NCI-H345 (cell line): ENCODE measurements at regions not wholly inside any gene's neighbourhood (a gene's known extent, or its start where the extent isn't known, plus 50 kb on each side); places are given as distances from the start of the nearest gene placed in this dataset.

Source experiments
- DNase-seq: peaks from one replicate; lab custom pipeline; 2025; lab: John Stamatoyannopoulos, UW

DNA sequence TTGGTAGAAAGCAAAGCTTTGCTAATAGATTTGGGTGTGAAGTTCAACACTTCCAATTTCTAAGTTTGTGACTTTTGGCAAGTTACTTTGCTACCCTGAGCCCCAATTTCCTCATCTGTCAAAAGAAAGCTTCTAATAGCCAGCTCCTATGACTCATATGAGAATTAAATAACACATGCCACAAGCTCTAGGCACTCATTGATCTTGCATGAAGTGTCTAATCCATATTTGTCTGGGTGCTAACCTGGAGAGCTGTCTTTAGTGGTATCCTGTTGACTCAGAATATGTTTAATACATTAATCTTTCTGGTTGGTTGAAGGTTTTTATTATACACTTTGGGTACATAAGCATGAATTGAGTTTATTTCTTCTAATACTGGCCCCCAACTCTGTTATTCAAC lies 188.8 kb downstream of the POSTN start:
- no peak for DNase-seq

DNA sequence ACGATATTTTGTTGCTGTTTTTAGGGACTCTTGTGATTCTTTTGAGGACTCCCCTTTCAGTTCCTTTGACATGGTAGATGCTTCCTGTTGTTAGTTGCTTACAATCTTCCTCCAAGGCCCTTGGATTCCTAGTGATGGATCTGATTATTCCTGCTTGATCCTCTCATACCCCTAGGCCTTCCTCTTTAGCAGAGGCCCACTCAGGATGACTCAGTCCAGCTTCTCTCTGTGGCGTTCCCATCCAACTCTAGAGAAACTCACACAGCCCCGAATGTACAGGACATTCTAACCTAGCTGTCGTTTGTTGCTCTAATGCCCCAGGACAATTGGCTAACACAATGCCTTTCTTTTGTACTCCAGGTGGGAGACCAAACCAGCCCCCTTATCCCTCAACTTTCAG lies 191.4 kb downstream of the POSTN start:
- no peak for DNase-seq

DNA sequence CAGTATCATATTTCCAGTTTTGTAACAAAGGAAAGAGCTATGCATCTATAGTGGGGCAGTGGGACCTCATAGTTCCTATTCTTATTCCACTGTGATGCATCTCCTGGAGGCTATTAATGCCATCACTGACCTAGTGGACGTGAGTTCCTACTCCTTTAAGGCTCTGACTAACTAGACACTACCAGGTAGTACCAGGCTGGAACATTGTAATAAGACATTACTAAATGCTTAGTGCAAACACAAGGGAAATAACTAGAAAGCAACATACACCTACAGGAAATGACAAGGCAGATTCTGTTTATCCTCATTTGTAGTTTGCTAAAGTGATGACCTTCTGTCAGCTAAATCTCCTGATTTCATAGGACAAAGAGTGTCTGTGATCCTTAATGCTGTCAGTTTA lies 192.5 kb downstream of the POSTN start:
- DNase-seq: no peak

DNA sequence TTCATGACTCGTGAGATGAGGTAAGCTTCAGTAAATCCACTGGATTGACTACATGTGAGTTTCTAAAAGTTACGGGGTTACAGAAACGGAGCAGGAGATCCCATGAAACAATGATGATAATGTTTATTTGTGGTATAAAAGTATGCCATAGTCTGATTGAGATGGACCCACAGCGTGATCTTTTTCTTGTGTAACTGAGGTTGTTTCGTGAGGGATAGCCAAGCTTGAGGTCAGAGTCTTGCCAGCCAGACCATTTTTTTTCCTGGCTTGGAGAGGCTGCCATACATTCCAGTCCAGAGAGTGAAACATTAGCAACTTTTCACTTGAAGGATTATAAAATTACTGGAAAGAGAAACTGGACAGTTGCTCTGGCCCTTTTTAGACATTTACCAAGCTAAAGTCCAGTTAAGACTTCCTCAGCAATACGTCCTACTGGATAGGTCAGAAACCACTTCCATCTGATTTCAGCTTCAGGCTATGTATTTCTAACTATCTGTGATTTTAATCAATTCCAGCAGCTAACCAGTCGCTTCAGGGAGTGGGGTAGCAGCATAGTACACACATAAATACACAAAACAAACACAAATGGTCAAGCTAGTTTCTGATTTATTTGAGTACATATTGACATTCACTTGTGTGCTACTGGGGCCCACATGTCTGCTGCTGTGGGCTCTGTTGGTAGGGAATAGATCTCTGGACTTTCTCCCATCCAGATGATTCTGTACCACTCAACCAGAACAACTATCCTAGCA lies 194.6 kb downstream of the POSTN start:
- DNase-seq: no peak

DNA sequence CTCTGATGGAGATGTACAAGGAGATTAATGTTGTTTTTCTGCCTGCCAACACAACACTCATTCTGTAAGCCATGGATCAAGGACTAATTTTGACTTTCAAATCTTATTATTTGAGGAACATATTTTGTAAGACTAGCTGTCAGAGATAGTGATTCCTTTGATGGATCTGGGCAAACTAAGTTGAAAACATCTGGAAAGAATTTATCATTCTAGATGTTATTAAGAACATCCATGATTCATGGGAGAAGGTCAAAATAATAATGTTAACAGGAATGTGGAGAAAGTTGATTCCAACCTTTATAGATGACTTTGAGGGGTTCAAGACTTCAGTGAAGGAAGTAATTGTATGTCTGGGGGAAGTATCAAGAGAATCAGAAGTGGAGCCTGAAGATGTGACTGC lies 196.8 kb downstream of the POSTN start:
- no peak for DNase-seq

DNA sequence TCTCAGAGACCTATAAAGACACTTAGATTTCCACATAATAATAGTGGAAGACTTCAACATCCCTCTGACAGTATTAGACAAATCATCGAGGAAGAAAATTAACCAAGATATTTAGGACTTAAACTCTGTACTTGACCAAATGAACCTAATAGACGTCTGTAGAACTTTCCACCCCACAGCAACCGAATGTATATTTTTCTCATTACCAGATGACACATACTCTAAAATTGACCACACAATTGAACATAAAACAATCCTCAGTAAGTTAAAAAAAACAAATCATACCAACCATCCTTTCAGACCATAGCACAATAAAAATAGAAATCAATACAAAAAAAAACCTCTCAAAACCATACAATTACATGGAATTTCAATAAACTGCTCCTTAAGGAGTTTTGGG lies 201.0 kb downstream of the POSTN start:
- no peak for DNase-seq

DNA sequence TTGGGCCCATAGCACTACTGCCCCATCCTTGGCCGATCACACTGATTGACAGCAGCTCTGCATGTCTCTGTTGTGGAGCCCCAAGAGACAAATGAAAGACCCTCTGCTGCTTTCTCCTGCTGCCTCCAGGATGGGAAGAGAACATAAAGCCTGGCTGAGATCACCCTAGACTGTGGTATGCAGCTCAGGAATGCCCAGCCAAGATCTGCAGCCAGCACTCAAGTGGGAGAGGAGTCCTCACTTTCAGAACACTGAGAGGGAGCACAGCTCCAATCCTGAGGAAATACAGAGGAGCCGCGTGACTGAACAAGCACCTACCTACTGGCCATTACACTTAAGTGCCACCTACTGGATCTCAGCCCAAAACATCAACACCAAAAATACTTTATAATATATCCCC lies 203.0 kb downstream of the POSTN start:
- no peak for DNase-seq

DNA sequence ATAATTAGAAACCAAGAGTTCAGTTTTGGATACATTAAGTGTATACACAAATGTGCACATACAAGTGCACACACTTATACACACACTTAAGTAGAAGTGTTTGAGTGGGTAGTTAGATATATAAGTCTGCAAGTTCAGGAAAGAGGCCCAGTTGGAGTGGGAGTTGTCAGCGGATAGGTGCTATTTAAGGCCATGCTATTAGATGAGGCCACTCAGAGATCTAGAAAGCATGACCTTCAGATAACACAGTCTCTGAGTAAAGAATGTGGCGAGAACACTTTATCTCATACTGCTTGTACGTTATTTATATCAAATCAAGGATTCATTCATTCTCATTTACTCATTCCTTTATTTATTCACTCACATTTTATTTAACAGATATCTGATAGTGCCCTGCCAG lies 206.2 kb downstream of the POSTN start:
- DNase-seq: no peak

DNA sequence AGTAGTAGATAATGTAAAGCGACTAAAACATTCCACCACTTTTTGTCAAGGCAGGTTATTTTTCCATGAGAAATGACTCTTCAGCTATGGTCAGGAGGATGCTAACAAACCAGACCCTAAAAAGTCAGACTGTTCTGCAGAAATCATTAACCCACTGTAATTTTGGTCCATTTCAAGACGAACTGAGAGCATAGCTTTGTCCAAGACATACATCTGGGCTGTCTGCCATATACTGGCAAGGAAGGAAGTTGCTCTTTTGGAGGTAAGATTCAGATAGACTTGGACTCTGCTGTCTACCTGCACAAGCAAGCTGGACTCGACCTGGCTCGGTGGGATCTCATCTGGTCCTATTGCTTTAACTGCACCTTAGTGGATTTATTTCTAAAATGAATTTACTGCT lies 207.8 kb downstream of the POSTN start:
- no peak for DNase-seq

DNA sequence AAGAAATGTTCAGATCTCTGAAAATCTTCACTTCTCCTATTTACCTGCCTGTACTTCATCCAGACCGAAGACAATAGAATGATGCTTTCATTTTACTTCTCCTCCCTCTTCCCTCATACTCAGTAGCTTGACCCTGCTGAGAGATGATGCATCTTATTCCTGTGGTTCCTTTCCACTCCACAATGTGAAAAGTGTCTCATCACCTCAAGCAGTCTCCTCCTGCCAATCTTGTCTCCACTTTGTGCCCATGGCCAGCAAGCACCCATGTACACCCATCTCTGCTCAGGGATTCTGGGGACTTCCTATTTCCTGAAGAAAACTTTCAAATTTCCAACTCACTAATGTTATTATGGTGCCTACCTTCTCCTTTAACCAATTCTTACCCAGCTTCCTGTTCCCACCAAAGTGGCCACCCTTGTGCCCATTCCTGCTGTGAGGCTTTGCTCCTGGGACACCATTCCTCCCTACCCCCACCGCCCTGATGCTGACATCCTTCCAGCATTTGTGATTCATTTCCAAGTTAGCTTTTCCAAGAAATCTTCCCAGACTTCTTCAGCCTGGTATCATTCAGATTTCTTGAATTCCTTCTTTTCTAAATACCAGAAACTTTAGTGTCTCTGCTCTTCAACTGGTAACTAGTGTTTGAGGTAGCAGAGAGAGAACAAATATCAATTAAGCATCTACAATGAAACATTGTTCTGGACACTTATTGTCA lies 212.5 kb downstream of the POSTN start:
- DNase-seq: no peak

DNA sequence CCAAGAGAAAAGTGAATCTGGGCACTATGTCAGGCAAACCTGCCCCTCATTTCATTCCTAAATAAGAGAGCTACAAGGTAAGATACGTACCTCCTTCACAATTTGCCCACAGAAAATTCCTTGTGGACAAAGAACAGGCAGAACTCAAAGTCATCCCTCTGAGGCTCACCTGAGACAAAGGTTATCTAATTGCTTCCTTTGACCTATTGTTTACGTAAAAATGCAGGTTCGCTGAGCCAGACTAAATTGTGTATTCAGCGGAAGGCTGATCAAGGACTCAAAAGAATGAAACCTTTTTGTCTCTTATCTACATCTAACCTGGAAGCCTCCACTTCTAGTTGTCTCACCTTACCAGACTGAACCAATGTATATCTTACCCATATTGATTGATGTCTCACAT lies 213.3 kb downstream of the POSTN start:
- DNase-seq: no peak

DNA sequence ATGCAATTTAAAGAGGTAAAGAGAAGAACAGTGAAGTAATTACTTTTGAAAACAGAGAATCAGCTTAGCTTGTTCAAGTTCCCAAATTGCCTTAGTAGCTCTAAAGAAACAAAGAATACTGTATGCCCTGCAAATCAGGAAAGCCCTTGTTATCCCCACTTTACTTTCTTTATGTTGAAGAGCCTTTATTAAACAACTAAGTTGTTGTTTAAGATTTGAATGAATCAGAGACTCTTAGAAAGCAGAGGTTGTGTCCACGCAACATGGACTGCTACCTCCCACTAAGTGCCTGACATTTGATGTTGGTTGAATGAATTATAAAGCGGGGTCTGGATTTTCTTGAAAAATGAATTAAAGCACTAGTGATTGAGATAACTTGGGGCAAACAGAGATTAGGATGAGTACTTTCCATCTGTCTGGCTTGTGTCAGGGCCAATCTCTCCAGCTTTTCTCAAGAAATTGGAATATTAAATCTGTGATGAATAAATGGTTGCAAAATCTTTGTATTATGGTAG lies 214.7 kb downstream of the POSTN start:
- DNase-seq: no peak

DNA sequence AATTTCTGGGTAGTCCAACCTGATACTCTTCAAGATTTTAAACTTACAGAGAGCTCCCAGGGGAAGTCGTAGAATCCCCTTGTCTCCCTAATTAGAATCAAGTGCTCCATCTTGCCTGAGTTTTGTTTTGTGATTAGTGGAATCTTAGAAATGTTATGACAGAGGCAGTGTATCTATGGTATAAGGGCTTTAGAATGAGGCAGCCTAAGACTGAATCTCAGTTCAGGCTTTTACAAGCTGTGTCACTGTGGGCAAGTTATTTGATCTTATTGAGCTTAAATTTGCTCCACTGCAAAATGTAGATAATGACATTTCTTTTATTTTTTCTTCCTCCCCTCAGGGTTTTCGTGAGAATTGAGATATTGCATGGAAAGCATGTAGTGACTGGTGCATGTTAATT lies 215.5 kb downstream of the POSTN start:
- no peak for DNase-seq

DNA sequence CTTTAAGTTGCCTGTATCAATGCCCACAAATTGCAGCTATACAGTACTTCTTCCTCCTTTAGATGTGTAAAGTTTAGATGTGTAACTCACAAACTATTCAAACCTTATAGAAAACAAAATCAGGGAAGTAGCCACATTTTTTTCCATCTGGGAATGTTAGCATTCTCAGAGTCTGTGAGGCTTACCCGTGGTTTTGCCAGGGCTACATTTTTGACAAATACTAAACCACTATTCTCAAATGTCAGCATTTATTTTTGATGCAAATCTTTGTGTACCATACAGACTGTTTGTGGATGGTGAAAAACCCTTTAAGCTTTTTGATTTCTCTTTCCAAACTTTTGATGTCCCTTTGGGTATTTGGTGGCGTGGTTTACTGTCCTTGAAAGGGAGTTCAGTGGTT lies 216.4 kb downstream of the POSTN start:
- no peak for DNase-seq

DNA sequence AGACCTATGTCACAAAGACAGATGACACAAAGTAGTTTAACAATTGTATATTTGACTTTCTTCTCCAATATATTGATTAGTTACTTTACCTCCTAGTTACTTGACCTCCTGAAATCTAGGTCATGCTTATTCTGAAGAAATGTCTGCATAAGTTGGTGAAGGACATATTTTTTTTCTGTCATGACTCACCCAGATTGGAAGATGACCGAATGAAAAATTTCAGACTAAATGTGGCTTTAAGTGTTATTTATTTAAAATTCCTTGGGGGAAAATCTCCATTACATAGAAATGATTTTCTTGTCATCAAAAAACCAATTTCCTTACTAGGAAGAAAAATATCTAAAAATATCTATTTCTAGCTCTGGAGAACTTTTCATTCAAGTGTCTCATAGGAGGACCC lies 217.1 kb downstream of the POSTN start:
- DNase-seq: no peak

DNA sequence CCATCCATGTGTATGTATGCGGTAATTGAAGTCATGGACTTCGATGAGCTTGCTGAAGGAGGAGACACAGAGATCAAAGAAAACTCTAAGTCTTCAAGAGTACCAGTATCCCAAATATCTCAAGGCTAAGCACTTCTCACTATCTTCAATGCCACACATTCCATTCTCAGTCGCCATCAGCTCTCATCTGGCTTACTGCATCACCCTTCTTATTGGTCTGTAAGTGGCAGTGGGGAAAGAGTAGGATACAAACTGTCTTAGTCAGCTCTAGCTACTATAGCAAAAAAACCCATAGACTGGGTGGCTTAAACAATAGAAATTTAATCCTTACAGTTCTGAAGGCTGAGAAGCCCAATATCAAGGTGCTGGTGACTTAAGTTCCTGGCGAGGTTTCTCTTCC lies 218.7 kb downstream of the POSTN start:
- no peak for DNase-seq

DNA sequence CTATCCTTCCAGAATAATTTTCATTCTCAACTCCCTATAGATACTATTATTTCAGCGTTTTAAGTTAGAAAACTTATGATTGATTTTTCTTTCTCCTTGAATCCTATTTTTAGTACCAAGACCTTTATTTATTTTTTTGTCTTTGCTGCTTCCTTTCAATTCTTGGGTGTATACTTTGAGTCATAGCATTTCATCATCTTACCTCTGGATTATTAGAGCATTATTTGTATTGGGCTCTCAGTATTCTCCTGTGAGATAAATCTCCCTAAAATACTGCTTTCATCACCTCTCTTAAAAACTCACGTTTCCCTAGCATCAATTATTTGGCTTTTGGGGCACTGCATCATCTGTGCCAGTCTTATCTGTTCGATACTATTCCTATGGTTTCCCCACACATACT lies 222.8 kb downstream of the POSTN start:
- no peak for DNase-seq

DNA sequence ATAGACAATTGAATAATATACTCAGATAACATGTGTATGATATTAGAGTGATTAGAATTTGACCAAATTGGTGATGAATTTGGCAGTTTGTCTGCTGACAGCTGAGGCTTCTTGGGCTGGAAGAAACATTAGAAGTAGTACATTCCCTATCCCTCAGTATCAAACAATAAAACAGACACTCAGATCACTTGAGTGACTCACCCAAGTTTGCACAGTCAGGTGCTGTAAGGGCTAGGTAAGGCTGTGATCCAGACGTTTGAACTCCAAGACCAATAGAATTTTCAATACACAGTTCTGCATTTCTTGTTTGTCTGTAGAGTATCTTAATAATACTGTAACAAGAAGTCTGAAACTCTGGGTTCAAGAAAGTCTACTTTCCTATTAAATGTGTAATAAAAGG lies 223.5 kb downstream of the POSTN start:
- DNase-seq: no peak

DNA sequence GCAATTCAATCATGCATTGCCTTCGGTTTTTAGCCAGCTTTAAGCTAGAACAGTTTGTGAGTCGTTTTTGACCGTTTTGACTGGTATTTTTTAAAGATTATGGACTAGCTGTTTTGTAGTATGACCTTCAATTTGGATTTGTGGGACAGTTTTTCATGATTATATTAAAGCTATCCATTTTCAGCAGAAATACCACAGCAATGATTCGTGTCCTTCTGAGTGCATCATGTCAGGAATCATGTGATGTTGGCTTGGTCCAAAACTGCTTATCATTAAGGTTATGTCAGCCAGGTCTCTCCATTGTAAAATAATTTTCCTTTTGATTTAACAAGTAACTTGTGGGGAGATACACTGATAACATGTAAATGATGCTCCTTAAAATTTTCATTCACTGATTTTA lies 229.0 kb downstream of the POSTN start:
- no peak for DNase-seq

DNA sequence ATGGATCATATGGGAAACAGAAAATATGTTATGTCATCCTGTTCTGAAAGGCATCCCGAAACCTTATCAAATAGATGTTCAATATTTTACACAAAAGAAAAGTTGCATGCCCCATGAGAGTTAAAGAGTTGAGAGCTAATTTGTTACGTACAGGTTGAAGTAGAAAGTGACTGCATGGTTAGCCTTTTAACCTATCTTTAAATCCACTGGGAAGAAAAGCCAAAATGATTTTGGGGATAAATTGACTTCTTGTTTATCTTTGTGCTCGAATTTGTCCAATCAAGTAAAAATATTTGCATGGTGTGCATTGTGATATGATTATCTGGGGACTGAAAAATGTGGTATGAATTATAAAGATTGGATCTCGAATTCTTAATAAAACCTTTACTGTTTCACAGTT lies 230.1 kb downstream of the POSTN start:
- no peak for DNase-seq

DNA sequence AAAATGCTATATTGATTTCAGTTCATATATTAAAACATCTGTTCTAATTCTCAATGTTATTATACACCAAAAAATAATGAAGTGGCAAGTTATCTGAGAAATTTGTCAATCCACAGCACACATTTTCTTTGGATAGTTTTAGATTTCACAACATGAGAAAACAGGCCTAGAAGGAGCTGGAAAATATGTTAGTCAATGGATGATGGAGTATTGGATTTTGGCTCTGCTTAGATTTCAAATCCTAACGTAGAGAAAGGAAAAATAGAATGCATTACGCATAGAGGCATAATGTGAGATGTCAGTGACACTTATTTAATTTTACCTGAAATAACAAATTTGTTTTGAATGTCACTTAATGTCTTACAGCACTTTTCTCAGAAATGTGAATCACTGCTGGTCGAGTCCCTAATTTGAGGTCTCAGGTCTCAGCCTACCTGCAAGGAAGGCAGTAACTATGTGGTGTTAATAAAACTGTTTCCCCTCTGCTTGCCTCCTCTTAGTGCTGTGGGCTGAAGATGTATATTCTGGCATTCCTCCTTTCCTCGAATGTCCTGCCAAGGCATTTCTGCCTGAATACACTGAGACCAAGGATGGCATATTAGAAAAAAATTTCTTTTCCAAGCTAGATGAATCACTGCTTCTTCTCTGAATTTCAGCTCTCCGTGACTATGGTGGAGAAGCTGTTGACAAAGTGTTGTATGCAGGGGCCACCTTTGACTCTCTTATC lies 232.4 kb downstream of the POSTN start:
- DNase-seq: no peak

DNA sequence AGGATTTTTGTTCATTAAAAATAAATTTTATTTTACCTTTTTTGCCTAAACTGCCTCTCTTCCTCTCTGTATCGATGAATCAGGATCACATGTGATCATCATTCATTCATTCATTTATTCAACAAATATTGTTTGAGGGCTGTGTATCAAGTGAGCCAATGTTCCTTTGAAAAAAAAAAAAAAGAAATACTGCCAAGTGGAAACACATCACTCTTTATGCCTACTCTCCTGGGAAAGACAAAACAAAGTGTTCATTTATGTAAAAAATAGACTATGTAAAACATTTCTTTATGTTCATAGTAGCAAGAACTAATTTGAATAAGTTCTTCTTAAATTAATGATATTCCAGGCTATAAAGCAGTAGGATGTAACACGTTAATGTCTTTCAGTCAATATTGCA lies 233.1 kb downstream of the POSTN start:
- no peak for DNase-seq

DNA sequence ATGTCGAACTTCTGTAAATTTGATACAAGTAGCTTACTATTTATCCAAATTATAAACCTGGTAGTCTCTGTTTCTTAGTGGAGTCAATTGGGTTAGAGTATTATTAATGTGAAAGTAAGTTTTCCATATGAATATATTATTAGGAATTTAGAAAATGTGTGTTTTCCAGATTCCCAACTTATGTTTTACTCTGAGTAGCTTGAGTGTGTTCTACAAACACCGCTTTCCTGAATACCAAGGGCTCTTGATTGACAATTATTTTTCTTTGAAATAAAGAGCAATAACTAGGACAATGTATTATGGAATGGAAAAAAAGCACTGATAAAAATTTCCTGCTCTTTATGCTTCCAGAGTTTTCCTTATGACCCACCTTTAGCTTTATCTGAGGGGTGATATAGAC lies 233.6 kb downstream of the POSTN start:
- DNase-seq: no peak
